ENCODE measurements at regions not wholly inside any gene's neighbourhood (a gene's known extent, or its start where the extent isn't known, plus 50 kb on each side); places are given as distances from the start of the nearest gene placed in this dataset.

DNA sequence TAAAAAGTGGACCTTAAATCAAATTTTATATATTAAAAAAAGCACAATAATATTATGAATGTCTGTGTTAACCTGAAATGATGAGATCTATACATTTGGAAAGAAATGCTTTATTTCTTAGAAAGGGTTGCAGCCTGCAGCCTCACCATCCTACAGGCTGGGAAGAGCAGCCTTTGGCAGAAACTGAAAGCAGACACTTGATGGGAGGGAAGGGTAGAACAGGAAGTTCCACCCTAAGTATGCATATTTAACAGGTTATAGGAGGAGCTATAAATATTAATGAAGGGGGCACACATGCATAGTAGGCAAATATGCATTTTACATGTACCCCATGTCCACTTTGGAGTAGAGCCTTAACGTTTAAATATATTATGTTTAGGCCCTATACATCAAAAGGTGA lies 498.0 kb downstream of the FLRT2 start:
- H3K9me3 ChIP-seq = peaks cover 0 to 2% (median 0%) of the 10 kb centered on the region in 4 donors
- H3K27me3 ChIP-seq = no peaks in the 10 kb centered on the region
- TF ChIP-seq POLR2A (IDR thresholded peaks at IDR 0.05; ENCODE audit: low read depth) = no peak
- no peak for TF ChIP-seq EP300 (IDR thresholded peaks at IDR 0.05)
- TF ChIP-seq POLR2AphosphoS5 (IDR thresholded peaks at IDR 0.05) = no peak
- no peak for TF ChIP-seq CTCF (IDR thresholded peaks at IDR 0.05)
- WGBS = 82% methylated on average over 1 of the region's 1 CpG
- H3K4me3 ChIP-seq = no peak overlapping the region
- intact Hi-C loops (cut with DNase I) = no loop called here
- H3K36me3 ChIP-seq = no peaks in the 10 kb centered on the region
- no peak for DNase-seq (ENCODE audit: extremely low spot score)
- no peak overlapping the region for H3K27ac ChIP-seq (replicated peaks in 1 of 4)
- H3K4me1 ChIP-seq = no peaks in the 10 kb centered on the region

DNA sequence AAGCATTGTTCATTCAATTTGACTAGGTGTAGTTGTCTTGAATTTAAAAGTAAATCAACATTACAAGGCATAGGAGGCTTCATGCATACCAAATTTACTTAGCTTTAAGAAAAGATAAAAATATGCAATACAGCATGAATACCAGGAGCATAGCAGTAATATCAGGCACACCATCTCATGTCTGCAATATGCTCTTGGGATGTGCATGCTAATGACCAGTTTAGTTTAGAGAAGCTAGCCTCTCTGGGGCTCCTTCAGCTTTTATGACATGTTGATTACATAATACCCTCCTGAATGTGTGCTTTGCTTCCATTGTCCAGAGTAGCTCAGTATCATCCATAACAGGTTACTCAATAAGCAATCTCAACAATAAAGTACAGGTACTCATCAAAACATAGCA lies 497.2 kb downstream of the FLRT2 start:
- Histone ChIP-seq H3K9me3 (peaks cover 0 to 2% (median 0%) of the 10 kb centered on the region in 4 donors), H3K4me1 (no peaks in the 10 kb centered on the region), H3K27ac (replicated peaks in 1 of 4) (no peak overlapping the region), H3K4me3 (no peak overlapping the region), H3K36me3 (no peaks in the 10 kb centered on the region), H3K27me3 (no peaks in the 10 kb centered on the region)
- TF ChIP-seq CTCF (IDR thresholded peaks at IDR 0.05) = no peak
- TF ChIP-seq EP300 (IDR thresholded peaks at IDR 0.05) = no peak
- TF ChIP-seq POLR2AphosphoS5 (IDR thresholded peaks at IDR 0.05) = no peak
- no peak for TF ChIP-seq POLR2A (IDR thresholded peaks at IDR 0.05; ENCODE audit: low read depth)
- intact Hi-C loops (cut with DNase I) = no loop called here
- DNase-seq (ENCODE audit: extremely low spot score) = no peak

DNA sequence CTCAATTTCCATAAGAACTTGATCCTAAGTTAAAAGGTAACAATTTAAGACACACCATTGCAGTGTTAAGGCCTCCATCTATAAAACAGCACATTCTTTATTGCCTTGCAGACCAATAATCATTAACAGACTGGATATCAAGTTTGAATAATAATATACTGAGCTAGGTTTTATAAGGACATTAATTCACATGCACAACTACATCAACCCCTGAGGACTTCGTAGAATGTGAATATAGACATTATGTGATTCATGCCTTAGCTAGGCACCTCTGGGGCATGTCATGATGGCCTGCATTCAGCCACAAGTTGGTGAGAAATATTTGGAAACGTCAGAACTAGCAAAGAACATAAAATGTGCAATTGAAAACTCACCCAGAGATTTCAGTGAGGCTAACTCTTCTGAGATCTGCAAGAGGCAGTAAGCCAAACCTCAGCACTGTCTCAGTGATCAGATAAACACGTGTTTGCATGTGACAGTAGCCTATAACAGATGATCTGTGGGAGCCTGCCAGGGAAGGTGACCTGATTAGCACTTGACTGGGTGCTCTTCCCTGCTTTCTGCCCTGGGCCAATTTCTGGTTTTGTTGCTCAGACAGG lies 492.2 kb downstream of the FLRT2 start:
- TF ChIP-seq CTCF (IDR thresholded peaks at IDR 0.05) (no peak), POLR2AphosphoS5 (IDR thresholded peaks at IDR 0.05) (no peak), POLR2A (IDR thresholded peaks at IDR 0.05; ENCODE audit: low read depth) (no peak), EP300 (IDR thresholded peaks at IDR 0.05) (no peak)
- WGBS = 38% methylated on average over 3 of the region's 3 CpGs
- Histone ChIP-seq H3K27ac (replicated peaks in 1 of 4) (no peak overlapping the region), H3K4me1 (no peaks in the 10 kb centered on the region), H3K4me3 (no peak overlapping the region), H3K9me3 (no peaks in the 10 kb centered on the region), H3K36me3 (no peaks in the 10 kb centered on the region), H3K27me3 (no peaks in the 10 kb centered on the region)
- no peak for DNase-seq (ENCODE audit: extremely low spot score)
- intact Hi-C loops (cut with DNase I) = no loop called here

DNA sequence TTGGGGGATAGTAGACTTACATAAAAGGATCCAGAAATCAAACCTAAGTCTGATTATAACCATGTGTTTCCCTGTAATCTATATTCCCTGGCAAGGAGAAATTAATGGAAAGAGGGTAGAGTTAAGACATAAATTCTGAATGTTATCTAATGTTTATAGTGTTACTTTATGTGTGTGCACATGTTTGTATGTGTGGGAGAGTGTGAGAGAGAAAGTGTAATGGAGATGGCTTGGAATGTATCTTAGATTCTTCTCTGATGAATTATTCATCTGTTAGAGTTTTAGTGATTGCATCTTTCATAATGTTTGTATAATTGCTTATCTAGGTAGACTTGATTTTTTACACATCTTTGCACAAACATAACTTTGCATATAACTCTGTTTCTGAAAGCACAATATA lies 490.9 kb downstream of the FLRT2 start:
- Histone ChIP-seq H3K4me3 (no peak overlapping the region), H3K36me3 (no peaks in the 10 kb centered on the region), H3K4me1 (no peaks in the 10 kb centered on the region), H3K9me3 (no peaks in the 10 kb centered on the region), H3K27me3 (no peaks in the 10 kb centered on the region), H3K27ac (replicated peaks in 1 of 4) (no peak overlapping the region)
- TF ChIP-seq EP300 (IDR thresholded peaks at IDR 0.05) (no peak), POLR2A (IDR thresholded peaks at IDR 0.05; ENCODE audit: low read depth) (no peak), POLR2AphosphoS5 (IDR thresholded peaks at IDR 0.05) (no peak), CTCF (IDR thresholded peaks at IDR 0.05) (no peak)
- intact Hi-C loops (cut with DNase I) = no loop called here
- DNase-seq (ENCODE audit: extremely low spot score) = no peak

DNA sequence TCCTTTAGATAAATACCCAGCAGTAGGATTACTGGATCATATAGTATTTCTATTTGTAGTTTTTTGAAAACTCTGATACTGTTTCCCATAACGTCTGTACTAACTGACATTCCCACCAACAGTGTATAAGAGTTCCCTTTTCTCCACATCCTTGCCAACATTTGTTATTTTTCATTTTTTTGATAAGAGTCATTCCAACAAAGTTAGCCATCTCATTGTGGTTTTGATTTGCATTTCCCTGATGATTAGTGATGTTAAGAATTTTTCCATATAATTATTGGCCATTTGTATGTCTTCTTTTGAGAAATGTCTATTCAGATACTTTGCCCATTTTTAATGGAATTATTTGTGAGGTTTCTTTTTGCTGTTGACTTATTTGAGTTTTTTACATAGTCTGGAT lies 486.0 kb downstream of the FLRT2 start:
- Histone ChIP-seq H3K9me3 (no peaks in the 10 kb centered on the region), H3K4me1 (no peaks in the 10 kb centered on the region), H3K27me3 (no peaks in the 10 kb centered on the region), H3K36me3 (no peaks in the 10 kb centered on the region), H3K27ac (replicated peaks in 1 of 4) (no peak overlapping the region), H3K4me3 (no peak overlapping the region)
- no peak for DNase-seq (ENCODE audit: extremely low spot score)
- TF ChIP-seq EP300 (IDR thresholded peaks at IDR 0.05) (no peak), POLR2A (IDR thresholded peaks at IDR 0.05; ENCODE audit: low read depth) (no peak), POLR2AphosphoS5 (IDR thresholded peaks at IDR 0.05) (no peak), CTCF (IDR thresholded peaks at IDR 0.05) (no peak)
- 60% methylated on average over 1 of the region's 1 CpG for WGBS
- intact Hi-C loops (cut with DNase I) = no loop called here
